Ishikawa (cell line): ENCODE measurements at regions not wholly inside any gene's neighbourhood (a gene's known extent, or its start where the extent isn't known, plus 50 kb on each side); places are given as distances from the start of the nearest gene placed in this dataset.
A peak's percentile ranks its signal among the peaks of the same experiment; 100 is the strongest.

Experiments
- CEBPB ChIP-seq: IDR thresholded peaks from 2 replicates; pipeline ENCODE4 v1.6.1; 2012
- CREB1 ChIP-seq: IDR thresholded peaks from 2 replicates; pipeline ENCODE4 v1.6.1; 2012; ENCODE audit warnings: low read depth
- EGR1 ChIP-seq: IDR thresholded peaks from 2 replicates; pipeline ENCODE4 v1.6.1; 2012
- EP300 ChIP-seq: IDR thresholded peaks from 2 replicates; pipeline ENCODE4 v1.6.1; 2012; ENCODE audit warnings: borderline replicate concordance
- FOXM1 ChIP-seq: IDR thresholded peaks from 2 replicates; pipeline ENCODE4 v1.6.1; 2012; ENCODE audit warnings: low read depth, borderline replicate concordance
- MAX ChIP-seq: IDR thresholded peaks from 2 replicates; pipeline ENCODE4 v1.6.1; 2012
- NFIC ChIP-seq: IDR thresholded peaks from 2 replicates; pipeline ENCODE4 v1.6.1; 2012
- RAD21 ChIP-seq: IDR thresholded peaks from 2 replicates; pipeline ENCODE4 v1.6.1; 2012; ENCODE audit warnings: low read depth
- REST ChIP-seq: IDR thresholded peaks from 2 replicates; pipeline ENCODE4 v1.6.1; 2012; ENCODE audit warnings: low read depth, mild to moderate bottlenecking
- TAF1 ChIP-seq: IDR thresholded peaks from 2 replicates; pipeline ENCODE4 v1.6.1; 2012; ENCODE audit warnings: low read depth, mild to moderate bottlenecking
- TCF12 ChIP-seq: IDR thresholded peaks from 2 replicates; pipeline ENCODE4 v1.6.1; 2012; ENCODE audit warnings: low read depth
- TEAD4 ChIP-seq: IDR thresholded peaks from 2 replicates; pipeline ENCODE4 v1.6.1; 2012
- USF1 ChIP-seq: IDR thresholded peaks from 2 replicates; pipeline ENCODE4 v1.6.1; 2012
- YY1 ChIP-seq: IDR thresholded peaks from 2 replicates; pipeline ENCODE4 v1.6.1; 2012; ENCODE audit warnings: low read depth
- ZBTB7A ChIP-seq: IDR thresholded peaks from 2 replicates; pipeline ENCODE4 v1.6.1; 2012; ENCODE audit warnings: low read depth

GRCh38 chr7:96426027-96426426, 104.1 kb upstream of the SLC25A13 start:
- TF ChIP-seq TEAD4 (peak; percentile 59), NFIC (peak; percentile 85), EP300 (no peak)

GRCh38 chr7:96424411-96424810, 102.5 kb upstream of the SLC25A13 start:
- TF ChIP-seq NFIC (no peak), CEBPB (no peak)

GRCh38 chr7:96422388-96422787, 100.5 kb upstream of the SLC25A13 start:
- TF ChIP-seq CEBPB (no peak), FOXM1 (no peak), MAX (no peak), YY1 (no peak), NFIC (no peak), TAF1 (no peak), TCF12 (no peak), RAD21 (no peak), REST (no peak), TEAD4 (no peak), EGR1 (no peak), USF1 (no peak), EP300 (no peak), CREB1 (no peak), ZBTB7A (no peak)

GRCh38 chr7:96418581-96418980, 96.7 kb upstream of the SLC25A13 start:
- TF ChIP-seq USF1, result no peak
- TF ChIP-seq MAX, result no peak
- no peak for TF ChIP-seq CEBPB
- no peak for TF ChIP-seq NFIC
- TF ChIP-seq TAF1, result no peak
- TF ChIP-seq TCF12, result no peak
- no peak for TF ChIP-seq CREB1
- TF ChIP-seq ZBTB7A, result no peak
- TF ChIP-seq YY1, result no peak
- TF ChIP-seq EGR1, result no peak
- no peak for TF ChIP-seq FOXM1
- TF ChIP-seq REST, result no peak
- no peak for TF ChIP-seq RAD21
- TF ChIP-seq EP300, result no peak
- no peak for TF ChIP-seq TEAD4

GRCh38 chr7:96417784-96418183, 95.9 kb upstream of the SLC25A13 start:
- TF ChIP-seq EP300, result no peak
- no peak for TF ChIP-seq CEBPB
- no peak for TF ChIP-seq MAX
- no peak for TF ChIP-seq NFIC
- TF ChIP-seq USF1, result no peak
- TF ChIP-seq CREB1, result no peak
- TF ChIP-seq YY1, result no peak
- no peak for TF ChIP-seq FOXM1
- TF ChIP-seq ZBTB7A, result no peak
- no peak for TF ChIP-seq TAF1
- no peak for TF ChIP-seq TCF12
- no peak for TF ChIP-seq EGR1

GRCh38 chr7:96416599-96416998, 94.7 kb upstream of the SLC25A13 start:
- TF ChIP-seq TAF1 (no peak), NFIC (no peak), CEBPB (no peak), ZBTB7A (no peak), FOXM1 (no peak), MAX (no peak), EGR1 (no peak)
